Esophagus squamous epithelium (tissue), 5 donors: ENCODE measurements at regions not wholly inside any gene's neighbourhood (a gene's known extent, or its start where the extent isn't known, plus 50 kb on each side); places are given as distances from the start of the nearest gene placed in this dataset.

Experiments
- DNase-seq: peaks from one replicate; lab custom pipeline; 2025; lab: John Stamatoyannopoulos, UW
- H3K27ac ChIP-seq, 4 donors: fragments of 200-600 bp; sonication (generic); one replicate each; pipeline ENCODE4 v1.5.1; 2016 to 2019; ENCODE audit warnings: mild to moderate bottlenecking in 1 of 4
- H3K27me3 ChIP-seq, 4 donors: fragments of 200-600 bp; sonication (generic); 1 replicate in 3 of 4; 2 replicates in 1 of 4; pipeline versions ENCODE4 v1.5.1 to v1.6.0; 2017 to 2021; ENCODE audit warnings: antibody characterized with exemption in 1 of 4
- H3K36me3 ChIP-seq, 3 donors: fragments of 200-600 bp; sonication (generic); one replicate each; pipeline ENCODE4 v1.5.1; 2016 to 2019
- H3K4me1 ChIP-seq, 3 donors: fragments of 200-600 bp; sonication (generic); one replicate each; pipeline ENCODE4 v1.5.1; 2017 to 2019
- H3K4me3 ChIP-seq, 4 donors: fragments of 200-600 bp; sonication (generic); 1 replicate in 3 of 4; 2 replicates in 1 of 4; pipeline ENCODE4 v1.5.1; 2016 to 2019; ENCODE audit warnings: mild to moderate bottlenecking in 2 of 4, moderate library complexity in 1 of 4
- H3K9me3 ChIP-seq, 3 donors: fragments of 200-600 bp; sonication (generic); one replicate each; pipeline ENCODE4 v1.5.1; 2016 to 2019
- POLR2A ChIP-seq, 4 donors: fragments of 450-650 bp; IDR thresholded peaks; one replicate each; pipeline ENCODE4 v1.6.1; 2017; ENCODE audit warnings: antibody characterized with exemption in 4 of 4, mild to moderate bottlenecking in 4 of 4, moderate library complexity in 3 of 4
- WGBS, 2 donors: methylation state at CpG; one replicate each; pipeline ENCODE4 v1.1.5; 2018; 5-methylcytosine and 5-hydroxymethylcytosine counted together
- intact Hi-C: fragments of 100-400 bp; cut with DNase I; formaldehyde crosslinking; loops from one replicate; pipeline ENCODE4 v1.15.0; 2022
- TF ChIP-seq, protein P1 (sequence below), 6 experiments: fragments of 450-650 bp in 4 of 6; fragments of 200-600 bp in 2 of 6; sonication (generic) in 2 of 6; IDR thresholded peaks; one replicate each; pipeline ENCODE4 v1.5.1; 2016 to 2019; ENCODE audit warnings: antibody characterized with exemption in 6 of 6, mild to moderate bottlenecking in 4 of 6, moderate library complexity in 4 of 6
- donor health status: DM: yes; HTN: yes; CAD: no.

- intact Hi-C loops: no loop called here
- Histone ChIP-seq H3K4me3 (no peak overlapping the region), H3K27ac (no peak overlapping the region), H3K9me3 (no peaks in the 10 kb centered on the region), H3K36me3 (no peaks in the 10 kb centered on the region), H3K27me3 (peaks cover 0 to 70% (median 0%) of the 10 kb centered on the region in 4 donors), H3K4me1 (no peaks in the 10 kb centered on the region)
- WGBS, 2 donors: 19 to 24% methylated on average over 1 of the region's 1 CpG
- TF ChIP-seq POLR2A (IDR thresholded peaks at IDR 0.05): no peak
- TF ChIP-seq, protein P1, sequence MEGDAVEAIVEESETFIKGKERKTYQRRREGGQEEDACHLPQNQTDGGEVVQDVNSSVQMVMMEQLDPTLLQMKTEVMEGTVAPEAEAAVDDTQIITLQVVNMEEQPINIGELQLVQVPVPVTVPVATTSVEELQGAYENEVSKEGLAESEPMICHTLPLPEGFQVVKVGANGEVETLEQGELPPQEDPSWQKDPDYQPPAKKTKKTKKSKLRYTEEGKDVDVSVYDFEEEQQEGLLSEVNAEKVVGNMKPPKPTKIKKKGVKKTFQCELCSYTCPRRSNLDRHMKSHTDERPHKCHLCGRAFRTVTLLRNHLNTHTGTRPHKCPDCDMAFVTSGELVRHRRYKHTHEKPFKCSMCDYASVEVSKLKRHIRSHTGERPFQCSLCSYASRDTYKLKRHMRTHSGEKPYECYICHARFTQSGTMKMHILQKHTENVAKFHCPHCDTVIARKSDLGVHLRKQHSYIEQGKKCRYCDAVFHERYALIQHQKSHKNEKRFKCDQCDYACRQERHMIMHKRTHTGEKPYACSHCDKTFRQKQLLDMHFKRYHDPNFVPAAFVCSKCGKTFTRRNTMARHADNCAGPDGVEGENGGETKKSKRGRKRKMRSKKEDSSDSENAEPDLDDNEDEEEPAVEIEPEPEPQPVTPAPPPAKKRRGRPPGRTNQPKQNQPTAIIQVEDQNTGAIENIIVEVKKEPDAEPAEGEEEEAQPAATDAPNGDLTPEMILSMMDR (IDR thresholded peaks at IDR 0.05): no peak
- no peak for DNase-seq
Observed at GRCh38 chr1:5147806-5148205, 493.4 kb downstream of the AJAP1 start.

GRCh38 chr1:5142389-5142788 is 488.0 kb downstream of the AJAP1 start:
- intact Hi-C loops: no loop called here
- H3K27me3 ChIP-seq: peaks cover 0 to 100% (median 0%) of the 10 kb centered on the region in 4 donors
- no peak overlapping the region for H3K4me3 ChIP-seq
- 72 to 76% methylated on average over 2 to 3 of the region's 3 CpGs for WGBS, 2 donors
- H3K9me3 ChIP-seq: no peaks in the 10 kb centered on the region
- H3K4me1 ChIP-seq: no peaks in the 10 kb centered on the region
- TF ChIP-seq, protein P1 (IDR thresholded peaks at IDR 0.05): no peak
- TF ChIP-seq POLR2A (IDR thresholded peaks at IDR 0.05): no peak
- H3K27ac ChIP-seq: no peak overlapping the region
- H3K36me3 ChIP-seq: no peaks in the 10 kb centered on the region
- no peak for DNase-seq

DNA sequence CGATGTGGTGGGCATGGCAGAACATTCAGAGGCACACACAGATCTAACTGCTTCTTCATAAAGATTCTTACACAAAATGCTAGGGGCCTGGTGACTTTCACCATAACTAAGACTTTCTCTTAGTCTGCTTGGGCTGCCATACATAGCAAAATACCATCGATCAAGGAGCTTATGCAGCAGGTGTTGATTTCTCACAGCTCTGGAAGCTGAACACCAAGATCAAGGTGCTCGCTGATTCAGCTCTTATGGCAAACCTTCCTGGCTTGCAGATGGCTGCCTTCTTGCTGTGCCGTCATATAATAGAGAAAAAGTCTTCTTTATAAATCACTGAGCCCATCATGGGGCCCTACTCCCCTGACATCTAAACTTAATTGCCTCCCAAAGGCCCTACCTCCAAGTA is 487.3 kb downstream of the AJAP1 start:
- intact Hi-C loops: no loop called here
- Histone ChIP-seq H3K4me3 (no peak overlapping the region), H3K9me3 (no peaks in the 10 kb centered on the region), H3K27ac (no peak overlapping the region), H3K36me3 (no peaks in the 10 kb centered on the region), H3K27me3 (peaks cover 0 to 96% (median 0%) of the 10 kb centered on the region in 4 donors), H3K4me1 (no peaks in the 10 kb centered on the region)
- no peak for DNase-seq
- 86 to 92% methylated on average over 4 of the region's 4 CpGs for WGBS, 2 donors
- TF ChIP-seq, protein P1 (IDR thresholded peaks at IDR 0.05): no peak

GRCh38 chr1:5140962-5141361 is 486.6 kb downstream of the AJAP1 start:
- Histone ChIP-seq H3K9me3 (no peaks in the 10 kb centered on the region), H3K27me3 (peaks cover 0 to 96% (median 0%) of the 10 kb centered on the region in 4 donors), H3K4me3 (no peak overlapping the region), H3K4me1 (no peaks in the 10 kb centered on the region), H3K36me3 (no peaks in the 10 kb centered on the region), H3K27ac (no peak overlapping the region)
- DNase-seq: no peak
- intact Hi-C loops: no loop called here
- 67 to 83% methylated on average over 1 of the region's 1 CpG for WGBS, 2 donors
- TF ChIP-seq POLR2A (IDR thresholded peaks at IDR 0.05): no peak
- TF ChIP-seq, protein P1 (IDR thresholded peaks at IDR 0.05): no peak

DNA sequence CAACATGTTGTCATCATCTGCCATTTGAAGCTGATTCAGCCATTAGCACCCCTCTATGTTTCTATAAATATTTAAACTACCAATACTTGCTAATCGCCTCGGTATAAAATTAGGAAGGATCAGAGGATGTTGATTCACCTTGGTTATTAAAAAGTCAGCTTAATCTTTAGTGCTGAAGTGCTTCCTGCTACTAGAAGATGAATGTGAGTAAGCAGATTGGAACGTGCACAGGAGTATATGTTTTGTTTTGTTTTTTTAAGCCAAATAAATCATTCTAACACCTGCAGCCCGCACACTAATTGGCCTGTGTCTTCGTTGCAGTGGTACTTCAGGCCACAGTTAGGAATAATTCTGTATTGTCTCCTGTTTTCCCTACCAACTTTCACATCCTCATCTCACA is 485.7 kb downstream of the AJAP1 start:
- Histone ChIP-seq H3K4me3 (no peak overlapping the region), H3K27me3 (peaks cover 0 to 96% (median 0%) of the 10 kb centered on the region in 4 donors), H3K27ac (no peak overlapping the region), H3K4me1 (no peaks in the 10 kb centered on the region), H3K36me3 (no peaks in the 10 kb centered on the region), H3K9me3 (no peaks in the 10 kb centered on the region)
- TF ChIP-seq, protein P1 (IDR thresholded peaks at IDR 0.05): no peak
- no peak for TF ChIP-seq POLR2A (IDR thresholded peaks at IDR 0.05)
- intact Hi-C loops: no loop called here
- 34 to 35% methylated on average over 5 of the region's 5 CpGs for WGBS, 2 donors
- DNase-seq: no peak
